Tibial artery (tissue), 4 donors: ENCODE measurements at regions not wholly inside any gene's neighbourhood (a gene's known extent, or its start where the extent isn't known, plus 50 kb on each side); places are given as distances from the start of the nearest gene placed in this dataset.

ENCODE experiments used
- DNase-seq, 2 donors: peaks; one replicate each; pipeline ENCODE4 v3.0.0-alpha.2; 2019
- H3K27ac ChIP-seq, 2 donors: fragments of 200-600 bp; sonication (generic) in 1 of 2; 1 replicate in 1 of 2; 2 replicates in 1 of 2; pipeline ENCODE4 v1.5.1; 2018 to 2019; ENCODE audit warnings: mild to moderate bottlenecking in 1 of 2
- H3K27me3 ChIP-seq, 2 donors: fragments of 200-600 bp; sonication (generic) in 1 of 2; one replicate each; pipeline versions ENCODE4 v1.5.1 to v1.6.0; 2016 to 2019
- H3K36me3 ChIP-seq, 3 donors: fragments of 200-600 bp; sonication (generic) in 2 of 3; one replicate each; pipeline ENCODE4 v1.5.1; 2016 to 2019; ENCODE audit warnings: mild to moderate bottlenecking in 2 of 3
- H3K4me1 ChIP-seq, 4 donors: fragments of 200-600 bp; sonication (generic) in 2 of 4; 1 replicate in 3 of 4; 2 replicates in 1 of 4; pipeline ENCODE4 v1.5.1; 2016 to 2019
- H3K4me3 ChIP-seq, 2 donors: fragments of 200-600 bp; sonication (generic) in 1 of 2; 1 replicate in 1 of 2; 2 replicates in 1 of 2; pipeline ENCODE4 v1.5.1; 2018 to 2019; ENCODE audit warnings: mild to moderate bottlenecking in 2 of 2
- H3K9me3 ChIP-seq, 3 donors: fragments of 200-600 bp; sonication (generic) in 1 of 3; one replicate each; pipeline ENCODE4 v1.5.1; 2016 to 2019
- CTCF ChIP-seq, 2 experiments: fragments of 200-600 bp in 1 of 2; fragments of 450-650 bp in 1 of 2; IDR thresholded peaks; one replicate each; pipeline ENCODE4 v1.5.1; 2017 to 2019; ENCODE audit warnings: antibody characterized with exemption in 2 of 2, mild to moderate bottlenecking in 1 of 2, moderate library complexity in 1 of 2
- intact Hi-C: fragments of 100-400 bp; cut with DNase I; formaldehyde crosslinking; loops from one replicate; pipeline ENCODE4 v1.15.0; 2023; ENCODE audit warnings: low total_unique reads

DNA sequence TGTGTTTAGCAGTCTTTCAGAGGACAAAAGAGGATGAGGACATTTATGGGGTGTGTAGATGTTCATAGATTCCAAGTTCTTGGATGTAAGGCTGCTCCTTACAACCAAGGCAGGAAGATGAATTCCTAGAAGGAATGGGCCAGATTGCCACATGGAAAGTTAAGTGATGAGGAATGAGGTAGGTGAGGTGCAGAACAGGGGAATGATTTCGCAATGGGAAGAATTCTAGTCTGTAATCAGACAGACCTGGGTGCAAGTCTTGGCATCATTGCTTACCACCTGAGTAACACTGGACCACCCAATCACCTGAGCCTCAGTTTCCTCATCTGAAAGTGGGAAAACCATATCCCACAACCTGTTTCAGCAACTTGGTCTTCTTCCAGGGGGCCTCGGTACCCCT is 174.9 kb downstream of the IER5 start:
- Histone ChIP-seq H3K36me3 (no peaks in the 10 kb centered on the region), H3K4me1 (no peaks in the 10 kb centered on the region), H3K27ac (no peak overlapping the region), H3K27me3 (peaks cover 0 to 3% of the 10 kb centered on the region in 2 donors), H3K4me3 (no peak overlapping the region), H3K9me3 (no peaks in the 10 kb centered on the region)
- intact Hi-C loops = no loop called here
- DNase-seq = no peak
- TF ChIP-seq CTCF (IDR thresholded peaks at IDR 0.05) = no peak

- Histone ChIP-seq H3K36me3 (no peaks in the 10 kb centered on the region), H3K4me3 (no peak overlapping the region), H3K9me3 (no peaks in the 10 kb centered on the region), H3K4me1 (no peaks in the 10 kb centered on the region), H3K27me3 (no peaks in the 10 kb centered on the region), H3K27ac (no peak overlapping the region)
- no peak for DNase-seq
- intact Hi-C loops = no loop called here
- TF ChIP-seq CTCF (IDR thresholded peaks at IDR 0.05) = no peak
Measured at GRCh38 chr1:181264821-181265220, 176.3 kb downstream of the IER5 start.

DNA sequence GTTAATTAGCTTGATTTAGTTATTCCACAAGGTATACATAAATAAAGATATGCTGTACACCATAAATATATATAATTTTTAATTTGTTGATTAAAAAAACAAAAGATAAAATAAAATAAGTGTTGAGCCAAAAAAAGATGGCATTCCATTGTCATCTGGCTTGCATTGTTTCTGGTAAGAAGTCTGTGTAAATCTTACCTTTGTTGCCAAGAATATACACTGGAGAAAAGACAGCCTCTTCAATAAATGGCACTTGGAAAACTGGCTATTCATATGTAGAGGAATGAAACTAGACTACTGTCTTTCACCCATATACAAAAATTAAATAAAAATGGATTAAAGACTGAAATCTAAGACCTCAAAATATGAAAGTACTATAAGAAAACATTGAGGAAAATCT is 196.5 kb downstream of the IER5 start:
- TF ChIP-seq CTCF (IDR thresholded peaks at IDR 0.05) = no peak
- no peak overlapping the region for H3K4me3 ChIP-seq
- no peak overlapping the region for H3K27ac ChIP-seq
- H3K36me3 ChIP-seq = no peaks in the 10 kb centered on the region
- no peaks in the 10 kb centered on the region for H3K27me3 ChIP-seq
- intact Hi-C loops = no loop called here
- no peak for DNase-seq
- H3K9me3 ChIP-seq = peaks cover 5 to 20% (median 7%) of the 10 kb centered on the region in 3 donors
- H3K4me1 ChIP-seq = no peaks in the 10 kb centered on the region

- no peak for DNase-seq
Measured at GRCh38 chr1:181295217-181295616, 188.1 kb upstream of the CACNA1E start.

DNA sequence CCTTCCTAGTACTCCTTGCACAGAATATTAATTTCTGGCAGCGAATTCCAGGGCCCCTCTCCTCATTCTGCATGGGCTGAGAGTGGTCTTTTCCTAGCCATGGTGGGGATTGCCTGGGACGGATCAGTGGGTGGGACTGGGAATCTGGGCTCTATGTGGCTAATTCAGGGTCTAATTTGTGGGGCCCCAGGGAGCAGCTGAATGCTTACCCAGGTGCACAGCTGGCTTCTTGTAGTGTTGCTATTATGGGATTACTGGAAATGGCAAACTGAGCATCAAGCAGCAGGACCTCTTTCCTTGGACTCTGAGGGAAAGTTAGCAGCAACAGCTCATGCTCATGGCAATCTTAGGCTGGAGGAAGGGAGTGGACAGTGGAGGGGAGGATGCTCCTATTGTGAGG is 187.1 kb upstream of the CACNA1E start:
- no peak for DNase-seq
- no peaks in the 10 kb centered on the region for H3K36me3 ChIP-seq
- no peak overlapping the region for H3K4me3 ChIP-seq
- H3K27ac ChIP-seq = no peak overlapping the region
- H3K27me3 ChIP-seq = peaks cover 0 to 2% of the 10 kb centered on the region in 2 donors
- H3K4me1 ChIP-seq = no peaks in the 10 kb centered on the region
- intact Hi-C loops = no loop called here
- TF ChIP-seq CTCF (IDR thresholded peaks at IDR 0.05) = no peak
- H3K9me3 ChIP-seq = no peaks in the 10 kb centered on the region

More at GRCh38 chr1:181295217-181295616, 188.1 kb upstream of the CACNA1E start:
- no peak for TF ChIP-seq CTCF (IDR thresholded peaks at IDR 0.05)
- Histone ChIP-seq H3K4me1 (no peaks in the 10 kb centered on the region), H3K9me3 (no peaks in the 10 kb centered on the region), H3K4me3 (no peak overlapping the region), H3K27me3 (peaks cover 0 to 2% of the 10 kb centered on the region in 2 donors), H3K36me3 (no peaks in the 10 kb centered on the region), H3K27ac (no peak overlapping the region)
- intact Hi-C loops = no loop called here

GRCh38 chr1:181308098-181308497 is 175.2 kb upstream of the CACNA1E start:
- intact Hi-C loops = no loop called here
- Histone ChIP-seq H3K27ac (no peak overlapping the region), H3K9me3 (peaks cover 0 to 5% (median 0%) of the 10 kb centered on the region in 3 donors), H3K4me1 (no peaks in the 10 kb centered on the region), H3K4me3 (no peak overlapping the region), H3K36me3 (no peaks in the 10 kb centered on the region), H3K27me3 (peaks cover 0 to 9% of the 10 kb centered on the region in 2 donors)
- no peak for TF ChIP-seq CTCF (IDR thresholded peaks at IDR 0.05)
- no peak for DNase-seq
